Prostate gland (tissue), 2 donors: ENCODE measurements at regions not wholly inside any gene's neighbourhood (a gene's known extent, or its start where the extent isn't known, plus 50 kb on each side); places are given as distances from the start of the nearest gene placed in this dataset.

Source experiments
- DNase-seq: peaks from one replicate; pipeline ENCODE4 v3.0.0-alpha.2; 2019; ENCODE audit warnings: low spot score
- H3K27ac ChIP-seq, 2 donors: fragments of 200-600 bp; sonication (generic); 2 replicates each; pipeline ENCODE4 v1.5.1; 2017 to 2019
- H3K27me3 ChIP-seq: fragments of 200-600 bp; sonication (generic); replicated peaks from 2 replicates; pipeline ENCODE4 v1.5.1; 2019; ENCODE audit not compliant: insufficient read depth
- H3K36me3 ChIP-seq, 2 donors: fragments of 200-600 bp; sonication (generic); 1 replicate in 1 of 2; 2 replicates in 1 of 2; pipeline versions ENCODE4 v1.5.1 to v1.8.1; 2017 to 2019
- H3K4me1 ChIP-seq: fragments of 200-600 bp; sonication (generic); replicated peaks from 2 replicates; pipeline ENCODE4 v1.5.1; 2019
- H3K4me3 ChIP-seq, 2 donors: fragments of 200-600 bp; sonication (generic); 2 replicates each; pipeline ENCODE4 v1.5.1; 2017 to 2019
- H3K9me3 ChIP-seq: fragments of 200-600 bp; sonication (generic); 2 replicates; pipeline ENCODE4 v1.5.1; 2017
- POLR2A ChIP-seq: fragments of 450-650 bp; IDR thresholded peaks from one replicate; pipeline ENCODE4 v1.6.1; 2016; ENCODE audit warnings: antibody characterized with exemption, mild to moderate bottlenecking
- POLR2AphosphoS5 ChIP-seq: sonication (generic); formaldehyde crosslinking; IDR thresholded peaks from one replicate; pipeline ENCODE4 v1.6.1; 2017; ENCODE audit warnings: antibody characterized with exemption
- WGBS: methylation state at CpG from one replicate; pipeline ENCODE4 v1.1.5; 2018; 5-methylcytosine and 5-hydroxymethylcytosine counted together
- intact Hi-C: fragments of 100-400 bp; cut with DNase I; formaldehyde crosslinking; loops from one replicate; pipeline ENCODE4 v1.14.2; 2022
- TF ChIP-seq, protein P1 (sequence below), 4 experiments: fragments of 200-600 bp in 2 of 4; fragments of 450-650 bp in 2 of 4; sonication (generic) in 2 of 4; IDR thresholded peaks; 1 replicate in 3 of 4; 2 replicates in 1 of 4; pipeline ENCODE4 v1.5.1; 2016 to 2019; ENCODE audit warnings: antibody characterized with exemption in 4 of 4, mild to moderate bottlenecking in 2 of 4, moderate library complexity in 2 of 4

DNA sequence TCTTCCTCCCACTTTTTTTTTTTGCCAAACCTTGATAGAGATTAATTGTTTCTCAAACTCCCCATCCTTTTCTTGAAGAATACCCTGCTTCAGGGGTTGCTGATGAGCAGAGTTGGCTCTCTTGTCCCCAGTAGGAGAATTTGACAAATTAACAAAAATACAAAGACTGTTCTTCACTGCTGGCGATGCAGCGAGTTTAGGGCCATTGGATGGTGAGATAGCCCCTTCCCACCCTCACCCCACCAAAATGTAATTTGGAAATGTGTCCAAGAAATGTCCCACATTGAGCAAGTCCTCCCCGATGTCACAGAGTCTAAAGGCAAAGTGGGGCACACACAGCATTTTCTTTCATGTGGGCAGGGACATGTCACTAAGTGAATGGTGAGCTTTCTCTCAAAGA, 136.0 kb upstream of the RARB start:
- Histone ChIP-seq H3K9me3 (no peaks in the 10 kb centered on the region), H3K4me3 (no peak overlapping the region), H3K36me3 (no peaks in the 10 kb centered on the region), H3K4me1 (no peaks in the 10 kb centered on the region), H3K27me3 (no peaks in the 10 kb centered on the region), H3K27ac (no peak overlapping the region)
- DNase-seq, result no peak
- TF ChIP-seq, protein P1, sequence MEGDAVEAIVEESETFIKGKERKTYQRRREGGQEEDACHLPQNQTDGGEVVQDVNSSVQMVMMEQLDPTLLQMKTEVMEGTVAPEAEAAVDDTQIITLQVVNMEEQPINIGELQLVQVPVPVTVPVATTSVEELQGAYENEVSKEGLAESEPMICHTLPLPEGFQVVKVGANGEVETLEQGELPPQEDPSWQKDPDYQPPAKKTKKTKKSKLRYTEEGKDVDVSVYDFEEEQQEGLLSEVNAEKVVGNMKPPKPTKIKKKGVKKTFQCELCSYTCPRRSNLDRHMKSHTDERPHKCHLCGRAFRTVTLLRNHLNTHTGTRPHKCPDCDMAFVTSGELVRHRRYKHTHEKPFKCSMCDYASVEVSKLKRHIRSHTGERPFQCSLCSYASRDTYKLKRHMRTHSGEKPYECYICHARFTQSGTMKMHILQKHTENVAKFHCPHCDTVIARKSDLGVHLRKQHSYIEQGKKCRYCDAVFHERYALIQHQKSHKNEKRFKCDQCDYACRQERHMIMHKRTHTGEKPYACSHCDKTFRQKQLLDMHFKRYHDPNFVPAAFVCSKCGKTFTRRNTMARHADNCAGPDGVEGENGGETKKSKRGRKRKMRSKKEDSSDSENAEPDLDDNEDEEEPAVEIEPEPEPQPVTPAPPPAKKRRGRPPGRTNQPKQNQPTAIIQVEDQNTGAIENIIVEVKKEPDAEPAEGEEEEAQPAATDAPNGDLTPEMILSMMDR (IDR thresholded peaks at IDR 0.05), result no peak
- TF ChIP-seq POLR2AphosphoS5 (no peak), POLR2A (no peak)
- WGBS, result 39% methylated on average over 3 of the region's 3 CpGs
- intact Hi-C loops, result no loop called here

DNA sequence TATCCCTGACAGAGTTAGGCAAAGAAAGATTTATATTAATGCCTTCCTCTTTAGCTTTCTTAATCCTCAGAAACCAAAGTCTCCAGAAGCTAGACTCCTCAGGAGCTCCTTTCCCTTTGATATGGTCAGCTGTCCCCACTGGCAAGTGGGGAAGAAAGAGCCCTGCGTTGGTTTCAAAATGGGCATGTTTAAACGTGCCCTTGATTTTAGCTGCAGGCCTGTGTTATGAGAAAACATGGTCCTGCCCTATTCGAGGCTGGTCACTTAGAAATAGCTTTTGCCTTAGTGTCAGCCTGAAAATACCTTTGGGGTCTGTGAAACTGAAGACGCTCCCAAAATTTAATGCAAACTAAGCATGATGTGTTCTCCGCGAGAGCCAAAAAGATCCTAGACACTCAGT, 135.5 kb upstream of the RARB start:
- Histone ChIP-seq H3K4me1 (no peaks in the 10 kb centered on the region), H3K4me3 (no peak overlapping the region), H3K27ac (no peak overlapping the region), H3K27me3 (no peaks in the 10 kb centered on the region), H3K9me3 (no peaks in the 10 kb centered on the region), H3K36me3 (no peaks in the 10 kb centered on the region)
- intact Hi-C loops, result no loop called here
- WGBS, result 51% methylated on average over 6 of the region's 6 CpGs
- peak; percentile 24 for DNase-seq
- TF ChIP-seq POLR2A, result no peak
- no peak for TF ChIP-seq POLR2AphosphoS5
- TF ChIP-seq, protein P1 (IDR thresholded peaks at IDR 0.05), result no peak

DNA sequence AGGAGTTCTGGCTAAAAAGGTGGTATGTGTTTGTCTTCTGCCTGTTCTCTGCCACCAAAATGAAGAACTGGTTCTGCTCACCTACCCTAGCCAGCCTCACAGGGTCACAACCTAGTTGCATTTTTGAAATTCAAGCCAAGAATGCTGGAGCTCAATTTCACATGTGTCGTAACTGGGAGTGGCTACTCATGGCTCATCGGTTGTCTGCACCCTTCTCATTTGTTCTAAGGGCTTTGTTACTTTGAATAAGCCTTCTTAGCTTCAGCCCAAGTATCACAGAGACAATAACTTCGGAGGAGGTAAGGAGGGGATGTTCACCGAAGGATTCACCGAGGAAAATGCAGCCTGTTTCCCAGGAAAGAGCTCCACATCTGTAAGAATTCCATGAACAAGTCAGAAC, 134.3 kb upstream of the RARB start:
- H3K27ac ChIP-seq, result no peak overlapping the region
- no peak for TF ChIP-seq POLR2AphosphoS5
- TF ChIP-seq, protein P1 (IDR thresholded peaks at IDR 0.05), result no peak
- TF ChIP-seq POLR2A, result no peak
- no peaks in the 10 kb centered on the region for H3K9me3 ChIP-seq
- no peak for DNase-seq
- intact Hi-C loops, result no loop called here
- H3K36me3 ChIP-seq, result no peaks in the 10 kb centered on the region
- 77% methylated on average over 5 of the region's 5 CpGs for WGBS
- H3K27me3 ChIP-seq, result no peaks in the 10 kb centered on the region
- no peaks in the 10 kb centered on the region for H3K4me1 ChIP-seq
- no peak overlapping the region for H3K4me3 ChIP-seq

DNA sequence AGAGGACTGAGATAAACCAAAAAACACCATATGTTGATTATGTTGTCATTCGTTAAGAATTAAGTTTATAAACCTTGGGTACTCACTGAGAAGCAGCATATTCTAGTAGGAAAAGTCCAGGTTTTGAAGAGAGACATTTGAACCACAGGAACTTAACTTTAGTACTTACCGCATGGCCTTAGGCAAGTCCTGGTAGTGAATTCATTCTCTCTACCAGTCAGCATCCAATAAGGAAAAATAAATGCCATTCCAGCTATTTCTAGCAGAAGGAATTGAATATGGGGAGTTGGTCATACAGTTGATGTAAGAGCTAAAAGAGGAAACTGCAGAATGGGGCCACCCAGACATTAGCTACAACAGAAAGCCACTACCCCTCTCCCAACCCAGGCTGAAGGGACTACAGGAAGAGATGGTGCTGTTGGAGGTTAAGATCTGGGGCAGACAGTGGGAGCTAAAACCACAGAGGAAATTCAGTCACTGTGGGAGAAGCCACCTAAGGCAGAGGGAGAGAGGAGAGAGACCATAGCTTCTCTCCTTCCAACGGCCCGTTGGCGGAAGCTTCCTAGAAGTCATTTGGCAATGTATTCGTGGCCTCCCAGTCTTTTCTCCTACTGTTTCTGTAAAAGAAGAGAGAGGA, 133.8 kb upstream of the RARB start:
- WGBS, result 89% methylated on average over 6 of the region's 6 CpGs
- Histone ChIP-seq H3K27me3 (no peaks in the 10 kb centered on the region), H3K4me1 (no peaks in the 10 kb centered on the region), H3K27ac (no peak overlapping the region), H3K4me3 (no peak overlapping the region), H3K36me3 (no peaks in the 10 kb centered on the region), H3K9me3 (no peaks in the 10 kb centered on the region)
- TF ChIP-seq, protein P1 (IDR thresholded peaks at IDR 0.05), result no peak
- TF ChIP-seq POLR2A (no peak), POLR2AphosphoS5 (no peak)
- intact Hi-C loops, result no loop called here
- no peak for DNase-seq

DNA sequence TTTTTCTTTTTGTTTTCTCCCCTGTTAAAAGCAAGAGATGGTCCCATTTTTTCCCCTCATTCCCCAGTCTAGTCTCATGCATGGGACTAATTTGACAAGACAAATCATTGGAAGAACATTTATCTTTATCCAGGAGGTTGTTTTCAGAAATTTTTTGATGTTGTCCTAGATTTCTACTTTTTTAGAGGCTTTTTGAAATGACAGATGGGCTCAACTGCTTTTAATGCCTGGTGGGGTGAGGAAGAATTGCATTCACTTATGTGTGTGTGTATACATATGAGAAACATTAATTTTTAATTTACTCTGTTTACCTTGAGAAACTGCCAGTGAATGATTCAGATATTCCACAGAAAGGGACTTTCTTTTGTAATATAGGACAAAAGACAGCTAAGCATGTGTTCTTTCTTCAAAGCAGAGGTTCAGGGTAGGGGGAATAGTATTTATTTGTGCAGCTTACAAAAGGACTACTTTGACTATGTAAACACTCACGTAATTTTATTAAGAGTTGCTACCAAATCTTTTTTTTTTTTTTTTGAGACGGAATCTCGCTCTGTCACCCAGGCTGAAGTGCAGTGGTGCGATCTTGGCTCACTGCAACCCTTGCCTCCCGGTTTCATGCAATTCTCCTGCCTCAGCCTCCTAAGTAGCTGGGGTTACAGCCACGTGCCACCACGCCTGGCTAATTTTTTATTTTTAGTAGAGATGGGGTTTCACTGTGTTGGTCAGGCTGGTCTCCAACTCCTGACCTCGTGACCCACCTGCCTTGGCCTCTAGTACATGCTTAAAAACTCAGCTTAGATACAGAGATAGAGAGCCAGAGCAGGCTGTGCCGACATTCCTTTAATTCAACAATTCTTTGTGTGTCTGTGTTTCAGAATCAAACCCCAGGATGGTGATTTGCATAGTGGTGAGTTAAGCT, 130.1 kb upstream of the RARB start:
- DNase-seq, result no peak
- Histone ChIP-seq H3K27ac (no peak overlapping the region), H3K36me3 (no peaks in the 10 kb centered on the region), H3K4me1 (no peaks in the 10 kb centered on the region), H3K4me3 (no peak overlapping the region), H3K27me3 (no peaks in the 10 kb centered on the region), H3K9me3 (no peaks in the 10 kb centered on the region)
- WGBS, result 64% methylated on average over 9 of the region's 9 CpGs
- intact Hi-C loops, result no loop called here
- TF ChIP-seq POLR2A (no peak), POLR2AphosphoS5 (no peak)
- TF ChIP-seq, protein P1 (IDR thresholded peaks at IDR 0.05), result no peak
